AG09309 (cell line): ENCODE measurements at regions not wholly inside any gene's neighbourhood (a gene's known extent, or its start where the extent isn't known, plus 50 kb on each side); places are given as distances from the start of the nearest gene placed in this dataset.

Source experiments
- DNase-seq: peaks from one replicate; pipeline ENCODE4 v3.0.0-alpha.2; 2010; ENCODE audit warnings: low read depth
- H3K4me3 ChIP-seq: 2 replicates; pipeline ENCODE4 v1.5.1; 2011; ENCODE audit warnings: mild to moderate bottlenecking, low read depth, low read length, moderate library complexity; ENCODE audit not compliant: control insufficient read depth
- TF ChIP-seq, protein P1 (sequence below): IDR thresholded peaks from 2 replicates; pipeline ENCODE4 v1.5.1; 2011; ENCODE audit warnings: mild to moderate bottlenecking, low read depth, low read length, inconsistent platforms; ENCODE audit not compliant: insufficient read depth, control insufficient read depth; ENCODE audit errors: missing control alignments

DNA sequence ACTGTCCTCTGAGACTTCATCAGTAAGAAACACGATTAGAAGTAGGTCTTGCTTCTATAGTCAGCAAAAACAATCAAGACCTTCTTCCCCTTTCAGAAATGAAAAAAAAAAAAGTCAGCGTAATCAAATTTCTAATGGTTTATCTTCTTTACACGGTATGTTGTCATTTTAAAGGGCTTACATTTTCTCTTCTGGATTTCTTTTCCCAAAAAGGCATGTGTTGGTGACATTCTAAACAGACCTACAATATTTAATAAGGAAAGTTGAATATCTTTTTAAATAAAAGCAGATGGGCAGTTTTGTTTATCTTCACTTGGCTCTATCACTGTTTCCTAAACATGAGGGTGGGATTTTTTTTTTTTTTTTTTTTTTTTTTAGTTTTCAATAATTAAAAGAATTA, 197.3 kb upstream of the ADAMTS9 start:
- TF ChIP-seq, protein P1, sequence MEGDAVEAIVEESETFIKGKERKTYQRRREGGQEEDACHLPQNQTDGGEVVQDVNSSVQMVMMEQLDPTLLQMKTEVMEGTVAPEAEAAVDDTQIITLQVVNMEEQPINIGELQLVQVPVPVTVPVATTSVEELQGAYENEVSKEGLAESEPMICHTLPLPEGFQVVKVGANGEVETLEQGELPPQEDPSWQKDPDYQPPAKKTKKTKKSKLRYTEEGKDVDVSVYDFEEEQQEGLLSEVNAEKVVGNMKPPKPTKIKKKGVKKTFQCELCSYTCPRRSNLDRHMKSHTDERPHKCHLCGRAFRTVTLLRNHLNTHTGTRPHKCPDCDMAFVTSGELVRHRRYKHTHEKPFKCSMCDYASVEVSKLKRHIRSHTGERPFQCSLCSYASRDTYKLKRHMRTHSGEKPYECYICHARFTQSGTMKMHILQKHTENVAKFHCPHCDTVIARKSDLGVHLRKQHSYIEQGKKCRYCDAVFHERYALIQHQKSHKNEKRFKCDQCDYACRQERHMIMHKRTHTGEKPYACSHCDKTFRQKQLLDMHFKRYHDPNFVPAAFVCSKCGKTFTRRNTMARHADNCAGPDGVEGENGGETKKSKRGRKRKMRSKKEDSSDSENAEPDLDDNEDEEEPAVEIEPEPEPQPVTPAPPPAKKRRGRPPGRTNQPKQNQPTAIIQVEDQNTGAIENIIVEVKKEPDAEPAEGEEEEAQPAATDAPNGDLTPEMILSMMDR, result no peak
- no peak for DNase-seq
- H3K4me3 ChIP-seq, result no peak overlapping the region

DNA sequence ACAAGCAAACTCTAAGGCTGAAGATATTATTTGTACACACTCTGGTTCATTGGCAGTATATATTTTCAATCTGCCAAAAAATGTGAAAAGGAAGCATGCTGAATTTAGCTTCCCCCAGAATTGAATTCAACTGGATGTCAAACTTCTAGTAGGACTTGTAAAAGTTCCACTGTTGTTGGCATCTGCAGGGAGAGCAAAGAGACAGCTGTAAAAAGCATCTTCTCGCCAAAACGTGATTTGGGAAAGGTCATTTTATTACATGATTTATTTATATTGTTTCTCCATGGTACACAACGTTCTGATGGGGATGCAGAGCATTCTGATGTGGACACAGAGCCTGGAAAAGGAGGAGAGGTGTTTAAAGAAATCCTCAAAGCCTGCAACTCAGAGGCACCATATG, 196.7 kb upstream of the ADAMTS9 start:
- H3K4me3 ChIP-seq, result no peak overlapping the region
- TF ChIP-seq, protein P1, result no peak
- DNase-seq, result no peak

DNA sequence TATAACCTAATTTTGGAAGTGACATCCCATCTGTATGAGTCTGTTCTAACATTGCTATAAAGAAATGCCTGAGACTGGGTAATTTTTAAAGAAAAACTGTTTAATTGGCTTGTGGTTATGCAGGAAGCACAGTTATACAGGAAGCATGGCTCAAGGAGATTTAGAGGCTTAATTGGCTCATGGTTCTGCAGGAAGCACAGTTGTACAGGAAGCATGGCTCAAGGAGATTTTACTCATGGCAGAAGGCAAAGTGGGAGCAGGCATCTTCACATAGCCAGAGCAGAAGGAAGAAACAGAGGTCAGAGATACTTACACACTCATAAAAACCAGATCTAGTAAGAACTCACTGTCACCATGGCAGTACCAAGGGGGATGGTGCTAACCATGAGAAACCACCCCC, 193.1 kb upstream of the ADAMTS9 start:
- TF ChIP-seq, protein P1, result no peak
- no peak for DNase-seq
- no peak overlapping the region for H3K4me3 ChIP-seq

DNA sequence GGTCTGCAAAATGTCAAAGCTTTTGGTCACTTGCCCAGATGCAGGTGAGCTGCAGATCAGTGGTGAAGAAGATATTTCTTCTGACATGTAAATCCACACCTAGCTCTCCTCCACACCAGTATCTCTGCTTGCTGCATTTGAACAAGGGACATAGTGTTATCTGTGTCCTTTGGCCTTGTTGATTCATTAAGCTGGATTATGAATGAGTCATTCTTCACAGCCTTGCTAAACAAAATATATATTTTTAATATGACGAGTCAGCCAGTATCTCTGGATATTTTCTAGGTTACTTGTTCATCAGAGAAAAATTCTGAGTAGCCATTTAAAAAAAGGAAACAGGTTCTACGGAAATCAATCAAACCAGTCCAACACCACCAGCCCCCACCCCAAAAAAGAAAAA, 190.6 kb upstream of the ADAMTS9 start:
- TF ChIP-seq, protein P1, result no peak
- no peak for DNase-seq

DNA sequence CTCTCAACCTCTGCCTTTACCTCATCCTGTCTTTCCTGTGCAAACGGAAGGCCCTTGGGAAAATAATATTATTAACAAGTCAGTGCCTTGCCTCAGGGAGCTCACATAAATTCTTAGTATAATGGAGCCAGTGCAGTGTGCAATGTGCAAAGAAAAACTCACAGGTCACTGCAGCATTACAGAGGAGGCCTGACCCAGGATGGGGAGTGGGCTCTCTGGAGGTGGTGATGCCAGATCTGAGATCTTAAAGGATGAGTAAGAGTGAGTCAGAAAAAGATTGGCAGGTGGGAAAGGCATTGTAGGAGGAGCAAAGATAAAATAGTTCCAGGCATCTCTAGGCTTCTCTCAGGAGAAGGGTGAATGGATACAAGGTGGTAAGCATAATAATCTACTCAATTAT, 185.6 kb upstream of the ADAMTS9 start:
- H3K4me3 ChIP-seq, result no peak overlapping the region
- DNase-seq, result no peak
- TF ChIP-seq, protein P1, result no peak

More for the DNA sequence above, 190.6 kb upstream of the ADAMTS9 start:
- H3K4me3 ChIP-seq, result no peak overlapping the region

DNA sequence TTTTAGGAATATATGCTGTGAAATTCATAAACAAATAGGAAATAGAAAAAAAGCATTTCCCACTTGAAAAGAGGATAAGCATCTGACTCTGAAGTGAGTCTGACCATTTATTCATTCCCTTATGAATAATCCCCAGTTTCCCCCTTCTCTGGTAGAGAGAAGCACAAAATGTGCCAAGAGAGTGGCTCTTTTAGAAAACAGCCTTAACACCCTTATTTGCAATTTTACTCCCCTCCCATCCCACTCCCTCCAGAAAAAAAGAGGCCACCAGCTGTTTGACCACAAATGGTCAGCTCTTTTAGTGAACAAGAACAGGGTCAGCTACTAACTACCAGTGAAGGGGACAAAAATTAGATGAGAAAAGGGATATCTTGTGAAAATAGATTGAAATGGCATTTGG, 184.5 kb upstream of the ADAMTS9 start:
- TF ChIP-seq, protein P1, result no peak
- no peak overlapping the region for H3K4me3 ChIP-seq
- no peak for DNase-seq

DNA sequence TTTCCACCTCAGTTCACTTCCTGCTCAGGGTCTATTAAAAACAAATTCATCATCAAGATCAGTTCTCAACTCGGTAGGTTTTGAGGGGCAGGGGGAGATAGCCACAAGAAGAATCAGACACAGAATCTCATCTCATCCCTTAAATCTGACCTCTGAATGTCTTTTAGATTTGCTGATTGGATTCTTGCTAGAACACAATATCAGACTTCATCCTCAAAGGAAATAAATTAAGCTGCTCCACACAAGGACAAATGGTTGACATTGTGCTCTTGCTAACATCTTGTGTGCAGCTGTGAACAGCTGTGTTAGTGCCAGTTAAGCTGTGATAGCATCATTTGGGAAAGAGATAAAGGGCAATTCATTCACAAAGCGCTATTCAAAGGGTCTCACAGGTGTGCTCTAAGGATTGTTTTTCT, 184.0 kb upstream of the ADAMTS9 start:
- TF ChIP-seq, protein P1, result no peak
- no peak for DNase-seq
- no peak overlapping the region for H3K4me3 ChIP-seq
